A673 (cell line): ENCODE measurements at regions not wholly inside any gene's neighbourhood (a gene's known extent, or its start where the extent isn't known, plus 50 kb on each side); places are given as distances from the start of the nearest gene placed in this dataset.

Source experiments
- CTCF ChIP-seq: fragments of 300-800, 200-600 bp; sonication (generic); conservative IDR thresholded peaks from 2 replicates; pipeline ENCODE4 v1.5.1; 2017; ENCODE audit warnings: low read depth, mild to moderate bottlenecking, antibody characterized with exemption, low read length, moderate library complexity, mixed read lengths
- EZH2 ChIP-seq: fragments of 200-600 bp; sonication (generic); IDR thresholded peaks from 2 replicates; pipeline ENCODE4 v1.6.1; 2017; ENCODE audit warnings: borderline replicate concordance, low read depth, mild to moderate bottlenecking, mixed read lengths, antibody characterized with exemption, low read length; ENCODE audit not compliant: poor library complexity, severe bottlenecking

- TF ChIP-seq CTCF: no peak
- no peak for TF ChIP-seq EZH2
These were observed 291.0 kb upstream of the TGFBR2 start for GRCh38 chr3:30315447-30315846.
